ENCODE measurements at regions not wholly inside any gene's neighbourhood (a gene's known extent, or its start where the extent isn't known, plus 50 kb on each side); places are given as distances from the start of the nearest gene placed in this dataset.
"Not testable (repeated sequence)": the region's sequence is repeated elsewhere in the genome, so short reads cannot be mapped to it uniquely, and the experiment has no call there.

DNA sequence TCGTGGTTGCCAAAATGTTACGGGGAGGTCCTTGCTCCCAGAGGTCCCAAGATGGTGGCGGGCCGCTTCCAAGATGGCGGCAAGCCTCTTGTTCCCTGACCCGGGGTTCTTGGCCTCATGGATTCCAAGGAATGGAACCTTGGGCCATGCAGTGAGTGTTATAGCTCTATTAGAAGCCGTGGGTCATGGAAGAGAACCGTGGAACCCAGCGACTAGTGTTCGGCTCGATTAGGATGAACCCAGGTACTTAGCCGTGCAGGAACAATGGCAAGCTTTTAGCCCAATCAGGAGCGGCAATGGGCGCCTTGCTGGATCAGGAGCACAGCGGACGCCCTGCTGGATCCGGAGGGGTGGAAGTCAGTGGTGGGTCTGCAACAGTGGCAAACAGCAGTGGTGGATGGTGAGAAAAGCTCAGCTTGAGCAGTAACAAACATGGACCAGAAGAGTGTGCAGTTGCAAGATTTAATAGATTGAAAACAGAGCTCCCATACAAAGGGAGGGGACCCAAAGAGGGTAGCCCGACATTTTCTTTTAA, 89.2 kb upstream of the SMAD3 start:
- H3K27me3 ChIP-seq (ENCODE audit: control insufficient read depth, insufficient read depth); H3K27ac ChIP-seq (ENCODE audit: low read length); ATAC-seq; H3K4me3 ChIP-seq (ENCODE audit: low read length); DNase-seq; H3K9me3 ChIP-seq (ENCODE audit: control insufficient read depth, low read length); intact Hi-C loops (cut with DNase I); H3K4me1 ChIP-seq (ENCODE audit: control insufficient read depth, insufficient read depth, low read length): not testable (repeated sequence)
- 91% methylated on average over 18 of the region's 18 CpGs for WGBS

DNA sequence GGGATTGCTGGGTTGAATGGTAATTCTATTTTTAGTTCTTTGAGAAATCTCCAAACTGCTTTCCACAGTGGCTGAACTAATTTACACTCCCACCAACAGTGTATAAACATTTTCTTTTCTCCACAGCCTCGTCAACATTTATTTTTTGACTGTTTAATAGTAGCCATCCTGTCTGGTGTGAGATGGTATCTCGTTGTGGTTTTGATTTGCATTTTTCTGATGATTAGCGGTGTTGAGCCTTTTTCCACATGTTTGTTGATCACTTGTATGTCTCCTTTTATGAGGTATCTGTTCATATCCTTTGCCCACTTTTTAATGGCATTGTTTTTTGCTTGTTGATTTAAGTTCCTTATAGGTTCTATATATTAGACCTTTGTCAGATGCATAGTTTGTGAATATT, 85.1 kb upstream of the SMAD3 start:
- WGBS, result 62% methylated on average over 3 of the region's 3 CpGs
- H3K4me1 ChIP-seq (ENCODE audit: control insufficient read depth, insufficient read depth, low read length); H3K27me3 ChIP-seq (ENCODE audit: control insufficient read depth, insufficient read depth); ATAC-seq; H3K9me3 ChIP-seq (ENCODE audit: control insufficient read depth, low read length); intact Hi-C loops (cut with DNase I); H3K27ac ChIP-seq (ENCODE audit: low read length); H3K4me3 ChIP-seq (ENCODE audit: low read length); DNase-seq: not testable (repeated sequence)

GRCh38 chr15:66981771-66982170, 83.6 kb upstream of the SMAD3 start:
- WGBS, result 60% methylated on average over 6 of the region's 6 CpGs
- H3K4me1 ChIP-seq (ENCODE audit: control insufficient read depth, insufficient read depth, low read length), result no peaks in the 10 kb centered on the region
- ATAC-seq (no peak), DNase-seq (no peak)
- no peak overlapping the region for H3K27ac ChIP-seq (ENCODE audit: low read length)
- H3K9me3 ChIP-seq (ENCODE audit: control insufficient read depth, low read length), result no peaks in the 10 kb centered on the region
- intact Hi-C loops (cut with DNase I), result no loop called here
- H3K27me3 ChIP-seq (ENCODE audit: control insufficient read depth, insufficient read depth), result no peaks in the 10 kb centered on the region
- H3K4me3 ChIP-seq (ENCODE audit: low read length), result no peak overlapping the region

- ATAC-seq, result no peak
- H3K4me3 ChIP-seq (ENCODE audit: low read length), result no peak overlapping the region
- intact Hi-C loops (cut with DNase I), result no loop called here
- no peaks in the 10 kb centered on the region for H3K9me3 ChIP-seq (ENCODE audit: control insufficient read depth, low read length)
- no peak for DNase-seq
- no peaks in the 10 kb centered on the region for H3K4me1 ChIP-seq (ENCODE audit: control insufficient read depth, insufficient read depth, low read length)
- WGBS, result 93% methylated on average over 4 of the region's 4 CpGs
- no peak overlapping the region for H3K27ac ChIP-seq (ENCODE audit: low read length)
- H3K27me3 ChIP-seq (ENCODE audit: control insufficient read depth, insufficient read depth), result no peaks in the 10 kb centered on the region
Measured at GRCh38 chr15:66982250-66982649, 83.2 kb upstream of the SMAD3 start.

GRCh38 chr15:66982816-66983215, 82.6 kb upstream of the SMAD3 start:
- H3K9me3 ChIP-seq (ENCODE audit: control insufficient read depth, low read length), result no peaks in the 10 kb centered on the region
- no peak for ATAC-seq
- intact Hi-C loops (cut with DNase I), result no loop called here

GRCh38 chr15:66985653-66986052, 79.7 kb upstream of the SMAD3 start:
- WGBS, result 90% methylated on average over 8 of the region's 8 CpGs

More at GRCh38 chr15:66982816-66983215, 82.6 kb upstream of the SMAD3 start:
- no peak for DNase-seq
- no peaks in the 10 kb centered on the region for H3K27me3 ChIP-seq (ENCODE audit: control insufficient read depth, insufficient read depth)
- no peaks in the 10 kb centered on the region for H3K4me1 ChIP-seq (ENCODE audit: control insufficient read depth, insufficient read depth, low read length)
- H3K27ac ChIP-seq (ENCODE audit: low read length), result no peak overlapping the region
- H3K4me3 ChIP-seq (ENCODE audit: low read length), result no peak overlapping the region

DNA sequence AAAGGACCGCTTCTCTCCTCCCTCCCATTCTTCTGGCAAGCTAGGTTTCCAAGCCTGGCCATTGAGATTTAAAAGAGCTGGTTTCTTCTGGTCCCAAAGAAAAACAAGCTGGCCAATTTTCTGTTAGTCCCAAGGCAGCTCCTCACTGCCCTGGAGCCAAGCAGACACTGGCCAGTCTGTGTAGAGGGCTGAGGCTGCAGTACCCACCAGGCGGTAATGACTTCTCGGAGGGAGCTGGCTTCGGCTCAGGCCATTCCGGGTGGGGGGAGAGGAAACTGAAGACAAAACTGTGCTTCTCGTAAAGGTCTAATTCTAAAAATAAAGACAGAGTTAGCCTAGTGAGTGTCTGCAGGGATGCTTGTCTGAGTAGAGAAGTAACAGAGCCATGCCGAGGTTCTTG, 78.5 kb upstream of the SMAD3 start:
- Histone ChIP-seq H3K27ac (ENCODE audit: low read length) (no peak overlapping the region), H3K27me3 (ENCODE audit: control insufficient read depth, insufficient read depth) (no peaks in the 10 kb centered on the region), H3K4me3 (ENCODE audit: low read length) (no peak overlapping the region), H3K9me3 (ENCODE audit: control insufficient read depth, low read length) (no peaks in the 10 kb centered on the region), H3K4me1 (ENCODE audit: control insufficient read depth, insufficient read depth, low read length) (no peaks in the 10 kb centered on the region)
- no peak for DNase-seq
- WGBS, result 82% methylated on average over 7 of the region's 7 CpGs
- ATAC-seq, result no peak
- intact Hi-C loops (cut with DNase I), result no loop called here

More at GRCh38 chr15:66985653-66986052, 79.7 kb upstream of the SMAD3 start:
- intact Hi-C loops (cut with DNase I), result no loop called here
- Histone ChIP-seq H3K27me3 (ENCODE audit: control insufficient read depth, insufficient read depth) (no peaks in the 10 kb centered on the region), H3K4me1 (ENCODE audit: control insufficient read depth, insufficient read depth, low read length) (no peaks in the 10 kb centered on the region), H3K4me3 (ENCODE audit: low read length) (no peak overlapping the region), H3K9me3 (ENCODE audit: control insufficient read depth, low read length) (no peaks in the 10 kb centered on the region), H3K27ac (ENCODE audit: low read length) (no peak overlapping the region)
- no peak for DNase-seq
- no peak for ATAC-seq

- Histone ChIP-seq H3K9me3 (ENCODE audit: control insufficient read depth, low read length) (no peaks in the 10 kb centered on the region), H3K27ac (ENCODE audit: low read length) (no peak overlapping the region), H3K27me3 (ENCODE audit: control insufficient read depth, insufficient read depth) (no peaks in the 10 kb centered on the region), H3K4me1 (ENCODE audit: control insufficient read depth, insufficient read depth, low read length) (no peaks in the 10 kb centered on the region), H3K4me3 (ENCODE audit: low read length) (no peak overlapping the region)
- DNase-seq, result no peak
- ATAC-seq, result no peak
- intact Hi-C loops (cut with DNase I), result no loop called here
- 71% methylated on average over 2 of the region's 2 CpGs for WGBS
Measured at GRCh38 chr15:66993090-66993489, 72.3 kb upstream of the SMAD3 start.

- H3K27me3 ChIP-seq (ENCODE audit: control insufficient read depth, insufficient read depth), result no peaks in the 10 kb centered on the region
- 83% methylated on average over 12 of the region's 12 CpGs for WGBS
Measured at GRCh38 chr15:66993874-66994696, 71.3 kb upstream of the SMAD3 start.

DNA sequence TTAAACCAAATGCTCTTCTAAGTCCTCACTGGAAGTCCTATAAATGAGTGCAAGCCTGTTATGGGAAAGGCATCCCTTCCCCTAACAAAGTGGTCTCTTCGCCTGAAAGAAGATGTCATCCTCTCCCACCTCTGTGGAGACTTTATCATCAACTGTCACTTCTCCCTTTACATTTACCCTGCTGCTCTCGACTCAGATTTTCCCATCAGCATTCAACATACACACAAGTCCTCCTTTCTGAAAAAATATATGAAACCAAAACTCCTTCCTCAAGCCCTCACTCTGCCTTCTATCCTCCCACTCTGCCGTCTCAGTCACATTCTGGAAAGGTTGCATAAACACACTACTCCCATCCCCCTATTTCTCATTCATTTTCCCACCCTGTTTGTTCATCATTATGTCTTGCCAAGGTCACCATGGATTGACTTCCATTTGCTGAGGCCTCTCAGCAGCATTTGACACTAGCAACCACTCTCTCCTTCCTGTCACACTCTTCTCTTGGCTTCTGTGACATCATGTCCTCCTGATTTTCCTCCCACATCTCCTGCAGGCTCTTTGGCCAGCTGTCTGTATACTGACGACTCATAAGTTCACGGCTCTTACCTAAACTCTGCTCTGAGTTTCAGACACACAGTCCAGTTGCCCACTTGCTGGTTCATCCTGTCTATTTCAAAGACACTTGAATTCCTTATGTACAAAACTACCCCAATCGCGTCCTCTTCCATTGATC, 70.3 kb upstream of the SMAD3 start:
- Histone ChIP-seq H3K27me3 (ENCODE audit: control insufficient read depth, insufficient read depth) (no peaks in the 10 kb centered on the region), H3K27ac (ENCODE audit: low read length) (no peak overlapping the region), H3K4me3 (ENCODE audit: low read length) (no peak overlapping the region), H3K9me3 (ENCODE audit: control insufficient read depth, low read length) (no peaks in the 10 kb centered on the region), H3K4me1 (ENCODE audit: control insufficient read depth, insufficient read depth, low read length) (no peaks in the 10 kb centered on the region)
- intact Hi-C loops (cut with DNase I), result no loop called here
- ATAC-seq (no peak), DNase-seq (no peak)
- whole genome bisulfite sequencing, result 81% methylated on average over 7 of the region's 7 CpGs

More at GRCh38 chr15:66993874-66994696, 71.3 kb upstream of the SMAD3 start:
- ATAC-seq, result no peak
- intact Hi-C loops (cut with DNase I), result no loop called here
- no peak overlapping the region for H3K27ac ChIP-seq (ENCODE audit: low read length)
- no peaks in the 10 kb centered on the region for H3K4me1 ChIP-seq (ENCODE audit: control insufficient read depth, insufficient read depth, low read length)
- H3K9me3 ChIP-seq (ENCODE audit: control insufficient read depth, low read length), result no peaks in the 10 kb centered on the region
- H3K4me3 ChIP-seq (ENCODE audit: low read length), result no peak overlapping the region
- DNase-seq, result no peak

DNA sequence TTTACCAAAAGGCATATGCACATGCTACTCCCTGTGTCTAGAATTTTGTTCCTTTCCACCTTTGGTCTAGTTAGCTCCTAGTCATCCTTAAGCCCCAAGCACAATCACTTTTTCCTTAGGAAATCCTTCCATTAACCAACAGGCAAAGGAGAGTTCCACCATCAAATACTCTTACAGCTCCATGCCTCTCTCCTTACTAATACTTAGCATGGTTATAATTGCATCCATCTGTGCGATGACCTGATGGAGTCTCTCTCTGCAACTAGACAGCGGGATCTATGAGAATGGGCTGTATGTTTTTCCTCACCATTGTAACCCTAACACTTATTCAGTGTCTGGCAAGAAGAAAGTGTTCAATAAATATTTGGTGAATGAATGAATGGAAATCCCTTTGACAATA, 69.3 kb upstream of the SMAD3 start:
- Histone ChIP-seq H3K4me3 (ENCODE audit: low read length) (no peak overlapping the region), H3K9me3 (ENCODE audit: control insufficient read depth, low read length) (no peaks in the 10 kb centered on the region), H3K27me3 (ENCODE audit: control insufficient read depth, insufficient read depth) (no peaks in the 10 kb centered on the region), H3K27ac (ENCODE audit: low read length) (no peak overlapping the region), H3K4me1 (ENCODE audit: control insufficient read depth, insufficient read depth, low read length) (no peaks in the 10 kb centered on the region)
- intact Hi-C loops (cut with DNase I), result no loop called here
- no peak for ATAC-seq
- 97% methylated on average over 2 of the region's 2 CpGs for WGBS
- no peak for DNase-seq
